NCI-H1930 (cell line): ENCODE measurements at regions not wholly inside any gene's neighbourhood (a gene's known extent, or its start where the extent isn't known, plus 50 kb on each side); places are given as distances from the start of the nearest gene placed in this dataset.

Source experiments
- DNase-seq, 2 experiments: peaks; one replicate each; lab custom pipeline; 2025; lab: John Stamatoyannopoulos, UW

- DNase-seq, result no peak
Measured at GRCh38 chr10:62870866-62871265, 54.7 kb upstream of the EGR2 start.

GRCh38 chr10:62869958-62870357 is 53.8 kb upstream of the EGR2 start:
- DNase-seq, result no peak

- DNase-seq, result no peak
Measured at GRCh38 chr10:62866941-62867340, 50.8 kb upstream of the EGR2 start.

- DNase-seq, result no peak
Measured at GRCh38 chr10:62866451-62866850, 50.3 kb upstream of the EGR2 start.
